ENCODE measurements at regions not wholly inside any gene's neighbourhood (a gene's known extent, or its start where the extent isn't known, plus 50 kb on each side); places are given as distances from the start of the nearest gene placed in this dataset.

GRCh38 chr1:227465256-227465655, 98.1 kb upstream of the ZNF678 start:
- TF ChIP-seq GATA1 (IDR thresholded peaks at IDR 0.05; ENCODE audit: low read depth, low read length) (no peak), POLR2A (IDR thresholded peaks at IDR 0.05; ENCODE audit: low read length) (no peak)
- no peak for DNase-seq

GRCh38 chr1:227459977-227460376, 103.4 kb upstream of the ZNF678 start:
- DNase-seq = no peak
- no peak for TF ChIP-seq GATA1 (IDR thresholded peaks at IDR 0.05; ENCODE audit: low read depth, low read length)
- no peak for TF ChIP-seq POLR2A (IDR thresholded peaks at IDR 0.05; ENCODE audit: low read length)

GRCh38 chr1:227459326-227459841, 104.0 kb upstream of the ZNF678 start:
- no peak for TF ChIP-seq POLR2A (IDR thresholded peaks at IDR 0.05; ENCODE audit: low read length)
- no peak for TF ChIP-seq GATA1 (IDR thresholded peaks at IDR 0.05; ENCODE audit: low read depth, low read length)
- DNase-seq = no peak

GRCh38 chr1:227454686-227455085, 108.7 kb upstream of the ZNF678 start:
- DNase-seq = no peak
- no peak for TF ChIP-seq POLR2A (IDR thresholded peaks at IDR 0.05; ENCODE audit: low read length)
- TF ChIP-seq GATA1 (IDR thresholded peaks at IDR 0.05; ENCODE audit: low read depth, low read length) = no peak

- no peak for DNase-seq
- TF ChIP-seq POLR2A (IDR thresholded peaks at IDR 0.05; ENCODE audit: low read length) = no peak
- no peak for TF ChIP-seq GATA1 (IDR thresholded peaks at IDR 0.05; ENCODE audit: low read depth, low read length)
Observed at GRCh38 chr1:227453631-227454355, 109.6 kb upstream of the ZNF678 start.

- DNase-seq = no peak
- no peak for TF ChIP-seq GATA1 (IDR thresholded peaks at IDR 0.05; ENCODE audit: low read depth, low read length)
- TF ChIP-seq POLR2A (IDR thresholded peaks at IDR 0.05; ENCODE audit: low read length) = no peak
Observed at GRCh38 chr1:227451954-227452353, 111.4 kb upstream of the ZNF678 start.

- DNase-seq = no peak
- TF ChIP-seq POLR2A (IDR thresholded peaks at IDR 0.05; ENCODE audit: low read length) = no peak
- TF ChIP-seq GATA1 (IDR thresholded peaks at IDR 0.05; ENCODE audit: low read depth, low read length) = no peak
Observed at GRCh38 chr1:227451057-227451456, 112.3 kb upstream of the ZNF678 start.

GRCh38 chr1:227450489-227450888, 112.9 kb upstream of the ZNF678 start:
- DNase-seq = no peak

GRCh38 chr1:227449741-227450441, 113.5 kb upstream of the ZNF678 start:
- DNase-seq = peak in 1 of 2 experiments; percentile 15
- no peak for TF ChIP-seq POLR2A (IDR thresholded peaks at IDR 0.05; ENCODE audit: low read length)
- TF ChIP-seq GATA1 (IDR thresholded peaks at IDR 0.05; ENCODE audit: low read depth, low read length) = no peak

More at GRCh38 chr1:227450489-227450888, 112.9 kb upstream of the ZNF678 start:
- TF ChIP-seq POLR2A (IDR thresholded peaks at IDR 0.05; ENCODE audit: low read length) = no peak
- no peak for TF ChIP-seq GATA1 (IDR thresholded peaks at IDR 0.05; ENCODE audit: low read depth, low read length)

- TF ChIP-seq POLR2A (IDR thresholded peaks at IDR 0.05; ENCODE audit: low read length) = no peak
- TF ChIP-seq GATA1 (IDR thresholded peaks at IDR 0.05; ENCODE audit: low read depth, low read length) = no peak
- peak; percentile 66 to 75 for DNase-seq
Observed at GRCh38 chr1:227449051-227449450, 114.3 kb upstream of the ZNF678 start.

- TF ChIP-seq POLR2A (IDR thresholded peaks at IDR 0.05; ENCODE audit: low read length) (no peak), GATA1 (IDR thresholded peaks at IDR 0.05; ENCODE audit: low read depth, low read length) (no peak)
- peak in 1 of 2 experiments; percentile 23 for DNase-seq
Observed at GRCh38 chr1:227447531-227447990, 115.8 kb upstream of the ZNF678 start.

- no peak for TF ChIP-seq POLR2A (IDR thresholded peaks at IDR 0.05; ENCODE audit: low read length)
- no peak for TF ChIP-seq GATA1 (IDR thresholded peaks at IDR 0.05; ENCODE audit: low read depth, low read length)
- no peak for DNase-seq
Observed at GRCh38 chr1:227445746-227446145, 117.6 kb upstream of the ZNF678 start.

- DNase-seq = no peak
- TF ChIP-seq POLR2A (IDR thresholded peaks at IDR 0.05; ENCODE audit: low read length) (no peak), GATA1 (IDR thresholded peaks at IDR 0.05; ENCODE audit: low read depth, low read length) (no peak)
Observed at GRCh38 chr1:227445092-227445674, 118.2 kb upstream of the ZNF678 start.

GRCh38 chr1:227440182-227440581, 121.9 kb upstream of the CDC42BPA start:
- DNase-seq = peak in 1 of 2 experiments; percentile 39
- TF ChIP-seq POLR2A (IDR thresholded peaks at IDR 0.05; ENCODE audit: low read length) (no peak), GATA1 (IDR thresholded peaks at IDR 0.05; ENCODE audit: low read depth, low read length) (no peak)
